GM23338 (cell line): ENCODE measurements at regions not wholly inside any gene's neighbourhood (a gene's known extent, or its start where the extent isn't known, plus 50 kb on each side); places are given as distances from the start of the nearest gene placed in this dataset.

ENCODE experiments used
- ATAC-seq: fragments of 200-7000 bp; cut with Tn5 transposase; 3 replicates; pipeline ENCODE4 v1.9.1; 2020
- DNase-seq: peaks from one replicate; pipeline ENCODE4 v3.0.0-alpha.2; 2015; ENCODE audit warnings: low spot score
- H2AFZ ChIP-seq: fragments of 200-600 bp; sonication (generic); 2 replicates; pipeline ENCODE4 v1.8.0; 2016; ENCODE audit warnings: antibody characterized with exemption, mild to moderate bottlenecking, moderate library complexity
- H3F3A ChIP-seq: fragments of 200-600 bp; sonication (generic); replicated peaks from 2 replicates; pipeline ENCODE4 v1.8.0; 2017; ENCODE audit warnings: antibody characterized with exemption, mixed run types, low read depth
- H3K27ac ChIP-seq: fragments of 200-600 bp; sonication (generic); 2 replicates; pipeline ENCODE4 v1.6.1; 2016; ENCODE audit warnings: low read depth
- H3K27me3 ChIP-seq: fragments of 200-600 bp; sonication (generic); 2 replicates; pipeline ENCODE4 v1.8.0; 2016; ENCODE audit warnings: mild to moderate bottlenecking, mixed run types, moderate library complexity; ENCODE audit not compliant: insufficient read depth
- H3K36me3 ChIP-seq: fragments of 200-600 bp; sonication (generic); 2 replicates; pipeline ENCODE4 v1.8.0; 2016; ENCODE audit warnings: mild to moderate bottlenecking; ENCODE audit not compliant: insufficient read depth
- H3K4me1 ChIP-seq: fragments of 200-600 bp; sonication (generic); 2 replicates; pipeline ENCODE4 v1.8.0; 2016; ENCODE audit warnings: mild to moderate bottlenecking, moderate library complexity; ENCODE audit not compliant: insufficient read depth
- H3K4me2 ChIP-seq: fragments of 200-600 bp; sonication (generic); 2 replicates; pipeline ENCODE4 v1.7.1; 2017; ENCODE audit warnings: mixed run types
- H3K4me3 ChIP-seq: fragments of 200-600 bp; sonication (generic); 2 replicates; pipeline ENCODE4 v1.6.1; 2016; ENCODE audit warnings: mixed run types
- H3K79me2 ChIP-seq: fragments of 200-600 bp; sonication (generic); replicated peaks from 2 replicates; pipeline ENCODE4 v1.8.0; 2017; ENCODE audit warnings: mild to moderate bottlenecking; ENCODE audit not compliant: insufficient read depth
- H3K9me2 ChIP-seq: fragments of 200-600 bp; sonication (generic); 2 replicates; pipeline ENCODE4 v1.8.0; 2017; ENCODE audit not compliant: insufficient read depth
- H4K20me1 ChIP-seq: fragments of 200-600 bp; sonication (generic); replicated peaks from 2 replicates; pipeline ENCODE4 v1.8.0; 2017; ENCODE audit warnings: mild to moderate bottlenecking; ENCODE audit not compliant: insufficient read depth
- H3K27ac Mint-ChIP-seq: 2 replicates; pipeline ENCODE4 v1.8.0; 2020; ENCODE audit warnings: inconsistent platforms, mild to moderate bottlenecking, moderate library complexity, mixed read lengths
- H3K27me3 Mint-ChIP-seq: 3 replicates; pipeline ENCODE4 v1.8.0; 2022; ENCODE audit warnings: low read depth, mild to moderate bottlenecking, moderate library complexity, mixed read lengths, inconsistent platforms; ENCODE audit not compliant: insufficient read depth, poor library complexity
- H3K36me3 Mint-ChIP-seq: 3 replicates; pipeline ENCODE4 v1.8.0; 2021; ENCODE audit warnings: low read depth, mild to moderate bottlenecking, inconsistent platforms, moderate library complexity, mixed read lengths
- H3K4me1 Mint-ChIP-seq: 3 replicates; pipeline ENCODE4 v1.8.0; 2020; ENCODE audit warnings: mild to moderate bottlenecking, inconsistent platforms, mixed read lengths
- H3K4me3 Mint-ChIP-seq: 3 replicates; pipeline ENCODE4 v1.8.0; 2021; ENCODE audit warnings: moderate library complexity, mild to moderate bottlenecking, inconsistent platforms, mixed read lengths
- H3K9me3 Mint-ChIP-seq: 3 replicates; pipeline ENCODE4 v1.8.0; 2020; ENCODE audit warnings: moderate library complexity, mild to moderate bottlenecking, inconsistent platforms, mixed read lengths
- CREB1 ChIP-seq: fragments of 250-450 bp; sonication (Bioruptor Pico); IDR thresholded peaks from 2 replicates; pipeline ENCODE4 v1.5.0; 2020; ENCODE audit warnings: low read depth, mild to moderate bottlenecking, moderate library complexity
- CTCF ChIP-seq, 2 experiments: fragments of 200-600 bp in 1 of 2; sonication (generic) in 1 of 2; conservative IDR thresholded peaks; 2 replicates each; pipeline versions ENCODE4 v1.5.1 to v1.6.1; 2016 to 2017; ENCODE audit warnings: antibody characterized with exemption in 2 of 2, low read depth in 2 of 2, mild to moderate bottlenecking in 2 of 2, moderate library complexity in 1 of 2
- ETS1 ChIP-seq: IDR thresholded peaks from 2 replicates; pipeline ENCODE4 v1.6.1; 2016; ENCODE audit warnings: antibody characterized with exemption
- EZH2phosphoT487 ChIP-seq: fragments of 200-600 bp; sonication (generic); IDR thresholded peaks from one replicate; pipeline ENCODE4 v1.8.1; 2018; ENCODE audit warnings: antibody characterized with exemption; ENCODE audit not compliant: unreplicated experiment
- JUNB ChIP-seq: IDR thresholded peaks from one replicate; pipeline ENCODE4 v1.6.1; 2016; ENCODE audit warnings: antibody characterized with exemption; ENCODE audit not compliant: unreplicated experiment
- NANOG ChIP-seq: IDR thresholded peaks from 2 replicates; pipeline ENCODE4 v1.6.1; 2016; ENCODE audit warnings: antibody characterized with exemption, borderline replicate concordance
- REST ChIP-seq: IDR thresholded peaks from one replicate; pipeline ENCODE4 v1.6.1; 2018; ENCODE audit warnings: antibody characterized with exemption; ENCODE audit not compliant: unreplicated experiment
- ZNF114 ChIP-seq: fragments of 250-450 bp; sonication (Bioruptor Pico); IDR thresholded peaks from 2 replicates; pipeline ENCODE4 v1.5.0; 2020; ENCODE audit warnings: mild to moderate bottlenecking, moderate library complexity
- ZNF462 ChIP-seq: fragments of 250-450 bp; sonication (Bioruptor Pico); IDR thresholded peaks from 2 replicates; pipeline ENCODE4 v1.5.0; 2020; ENCODE audit warnings: mild to moderate bottlenecking, moderate library complexity

GRCh38 chr3:70516076-70516475, 203.6 kb upstream of the MDFIC2 start:
- Mint-ChIP-seq H3K36me3 (no peaks in the 10 kb centered on the region), H3K4me1 (peaks cover 21% of the 10 kb centered on the region), H3K9me3 (no peaks in the 10 kb centered on the region), H3K27me3 (peaks cover 2% of the 10 kb centered on the region), H3K4me3 (no peak overlapping the region), H3K27ac (no peak overlapping the region)
- no peak for TF ChIP-seq NANOG
- Histone ChIP-seq H3F3A (no peaks in the 10 kb centered on the region), H3K9me2 (no peaks in the 10 kb centered on the region), H2AFZ (no peak overlapping the region), H3K4me1 (peaks cover 26% of the 10 kb centered on the region), H3K4me2 (no peak overlapping the region), H3K27me3 (no peaks in the 10 kb centered on the region), H3K36me3 (no peaks in the 10 kb centered on the region), H3K4me3 (no peak overlapping the region), H3K79me2 (no peaks in the 10 kb centered on the region), H4K20me1 (no peaks in the 10 kb centered on the region), H3K27ac (no peak overlapping the region)
- DNase-seq (no peak), ATAC-seq (no peak)

- Histone ChIP-seq H3K79me2 (no peaks in the 10 kb centered on the region), H4K20me1 (no peaks in the 10 kb centered on the region), H3K36me3 (no peaks in the 10 kb centered on the region), H3K4me3 (no peak overlapping the region), H2AFZ (no peak overlapping the region), H3K4me2 (no peak overlapping the region), H3K27me3 (no peaks in the 10 kb centered on the region), H3K27ac (no peak overlapping the region), H3K9me2 (no peaks in the 10 kb centered on the region), H3K4me1 (peaks cover 9% of the 10 kb centered on the region; the same call in 1 of the 2 replicates), H3F3A (no peaks in the 10 kb centered on the region)
- peaks cover under 1% of the 10 kb centered on the region; the same call in 1 of the 3 replicates for H3K9me3 Mint-ChIP-seq
- DNase-seq (no peak), ATAC-seq (no peak)
- peaks cover 14% of the 10 kb centered on the region for H3K4me1 Mint-ChIP-seq
- no peaks in the 10 kb centered on the region; the same call in 2 of the 3 replicates for H3K36me3 Mint-ChIP-seq
- no peak overlapping the region for H3K4me3 Mint-ChIP-seq
- no peak for TF ChIP-seq EZH2phosphoT487
- TF ChIP-seq CREB1 (CRISPR knock-in tag), result no peak
- no peak for TF ChIP-seq CTCF (conservative IDR thresholded peaks at IDR 0.05; ENCODE audit: low read depth in 2 of 2)
- TF ChIP-seq ZNF114, result no peak
- no peak for TF ChIP-seq NANOG
- TF ChIP-seq REST, result no peak
- TF ChIP-seq ZNF462 (CRISPR knock-in tag), result no peak
- TF ChIP-seq JUNB, result no peak
- TF ChIP-seq ETS1, result no peak
- H3K27me3 Mint-ChIP-seq, result no peaks in the 10 kb centered on the region
- no peak overlapping the region for H3K27ac Mint-ChIP-seq
Measured at GRCh38 chr3:70507486-70507885, 195.0 kb upstream of the MDFIC2 start.
